ENCODE measurements at regions not wholly inside any gene's neighbourhood (a gene's known extent, or its start where the extent isn't known, plus 50 kb on each side); places are given as distances from the start of the nearest gene placed in this dataset.

- TF ChIP-seq ZNF747 (CRISPR knock-in tag; IDR thresholded peaks at IDR 0.05; ENCODE audit: borderline replicate concordance), result no peak
- TF ChIP-seq ZBTB37 (CRISPR knock-in tag; IDR thresholded peaks at IDR 0.05), result no peak
- TF ChIP-seq CTCF (CRISPR knock-in tag; IDR thresholded peaks at IDR 0.05), result peak; percentile 29
- no peak for TF ChIP-seq NR2F2 (IDR thresholded peaks at IDR 0.05; ENCODE audit: borderline replicate concordance, low read depth)
- TF ChIP-seq SCMH1 (CRISPR knock-in tag; IDR thresholded peaks at IDR 0.05; ENCODE audit: borderline replicate concordance), result no peak
- no peak for TF ChIP-seq HNF1A (IDR thresholded peaks at IDR 0.05; ENCODE audit: low read depth)
- TF ChIP-seq HNF1A (CRISPR knock-in tag; IDR thresholded peaks at IDR 0.05; ENCODE audit: borderline replicate concordance), result no peak
- TF ChIP-seq HOXA9 (CRISPR knock-in tag; IDR thresholded peaks at IDR 0.05; ENCODE audit: borderline replicate concordance), result no peak
- TF ChIP-seq TFDP1 (CRISPR knock-in tag; IDR thresholded peaks at IDR 0.05; ENCODE audit: borderline replicate concordance), result no peak
- TF ChIP-seq ZNF121 (CRISPR knock-in tag; IDR thresholded peaks at IDR 0.05), result no peak
- TF ChIP-seq HINFP (CRISPR knock-in tag; IDR thresholded peaks at IDR 0.05; ENCODE audit: low read depth), result no peak
Measured at GRCh38 chr16:66167564-66168291, 198.8 kb upstream of the CDH5 start (continued).
